ENCODE measurements at regions not wholly inside any gene's neighbourhood (a gene's known extent, or its start where the extent isn't known, plus 50 kb on each side); places are given as distances from the start of the nearest gene placed in this dataset.

- Histone ChIP-seq H3K27ac (ENCODE audit: extremely low read depth, low read depth, low read length) (no peak overlapping the region), H3K36me3 (ENCODE audit: control insufficient read depth in 2 of 2, insufficient read depth in 1 of 2, low read length in 2 of 2) (no peaks in the 10 kb centered on the region), H3K4me3 (ENCODE audit: low read depth, low read length) (no peak overlapping the region), H3K4me1 (ENCODE audit: control insufficient read depth, insufficient read depth, low read length) (no peaks in the 10 kb centered on the region), H3K9me3 (ENCODE audit: control insufficient read depth, insufficient read depth, low read depth, low read length) (no peaks in the 10 kb centered on the region)
- TF ChIP-seq ZNF704 (tag by site-specific recombination; IDR thresholded peaks at IDR 0.05) (no peak), ZBTB8A (tag by site-specific recombination; IDR thresholded peaks at IDR 0.05) (no peak), ZNF837 (tag by site-specific recombination; IDR thresholded peaks at IDR 0.05) (no peak), ZXDB (tag by site-specific recombination; IDR thresholded peaks at IDR 0.05) (no peak), ZSCAN16 (tag by site-specific recombination; IDR thresholded peaks at IDR 0.05) (no peak), ZNF777 (tag by site-specific recombination; IDR thresholded peaks at IDR 0.05; ENCODE audit: borderline replicate concordance) (no peak), ZNF521 (tag by site-specific recombination; IDR thresholded peaks at IDR 0.05) (no peak), ZSCAN30 (tag by site-specific recombination; IDR thresholded peaks at IDR 0.05) (no peak), PRDM4 (tag by site-specific recombination; IDR thresholded peaks at IDR 0.05) (no peak), ZNF24 (tag by site-specific recombination; IDR thresholded peaks at IDR 0.05) (no peak), KLF17 (tag by site-specific recombination; IDR thresholded peaks at IDR 0.05) (no peak), ZNF701 (tag by site-specific recombination; IDR thresholded peaks at IDR 0.05) (no peak), ZBTB7A (tag by site-specific recombination; IDR thresholded peaks at IDR 0.05; ENCODE audit: low read depth) (no peak), ATF2 (tag by site-specific recombination; IDR thresholded peaks at IDR 0.05; ENCODE audit: low read depth) (no peak), KLF10 (tag by site-specific recombination; IDR thresholded peaks at IDR 0.05) (no peak)
- ChIA-PET CTCF (no interaction called here), POLR2A (no interaction called here)
These were observed 72.8 kb upstream of the PPM1H start for GRCh38 chr12:63007726-63008125.

- ChIA-PET CTCF (no interaction called here), POLR2A (no interaction called here)
- Histone ChIP-seq H3K4me3 (ENCODE audit: low read depth, low read length) (no peak overlapping the region), H3K36me3 (ENCODE audit: control insufficient read depth in 2 of 2, insufficient read depth in 1 of 2, low read length in 2 of 2) (no peaks in the 10 kb centered on the region), H3K27ac (ENCODE audit: extremely low read depth, low read depth, low read length) (no peak overlapping the region), H3K4me1 (ENCODE audit: control insufficient read depth, insufficient read depth, low read length) (no peaks in the 10 kb centered on the region), H3K9me3 (ENCODE audit: control insufficient read depth, insufficient read depth, low read depth, low read length) (no peaks in the 10 kb centered on the region)
- TF ChIP-seq ZNF280D (tag by site-specific recombination; IDR thresholded peaks at IDR 0.05) (no peak), KLF8 (tag by site-specific recombination; IDR thresholded peaks at IDR 0.05) (no peak), ZNF248 (tag by site-specific recombination; IDR thresholded peaks at IDR 0.05) (no peak), ZNF707 (tag by site-specific recombination; IDR thresholded peaks at IDR 0.05) (no peak)
These were observed 71.6 kb upstream of the PPM1H start for GRCh38 chr12:63006536-63006935.
